ENCODE measurements at regions not wholly inside any gene's neighbourhood (a gene's known extent, or its start where the extent isn't known, plus 50 kb on each side); places are given as distances from the start of the nearest gene placed in this dataset.

DNA sequence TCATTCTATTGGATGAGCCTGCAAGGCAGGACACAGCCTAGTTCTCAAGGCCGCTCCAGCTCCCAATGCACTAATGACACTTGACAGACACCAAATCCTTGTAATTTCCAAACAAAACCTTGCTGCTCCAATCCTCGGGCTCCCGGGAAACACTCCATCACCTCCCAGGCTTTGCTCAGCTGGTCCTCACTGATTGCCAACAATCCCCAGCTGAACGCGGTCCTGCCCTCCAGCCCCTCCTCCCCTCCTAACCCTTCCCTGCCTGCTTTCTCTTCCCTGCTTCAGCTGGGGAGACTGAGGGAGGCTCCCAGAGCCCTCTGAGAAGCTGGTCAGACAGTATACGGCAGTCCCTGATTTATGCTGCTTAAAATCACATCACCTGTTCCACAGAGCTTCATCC, 114.4 kb upstream of the TNR start:
- no CpG with 5 or more reads among the region's 6 CpGs for WGBS (ENCODE audit: extremely low coverage, insufficient coverage, insufficient read length)
- DNase-seq: no peak
- H3K4me1 ChIP-seq (ENCODE audit: control insufficient read depth in 1 of 2, insufficient read depth in 2 of 2, low read length in 2 of 2): peaks cover 3 to 9% of the 10 kb centered on the region in 2 experiments
- H3K27me3 ChIP-seq (ENCODE audit: insufficient read depth, low read length): no peaks in the 10 kb centered on the region
- no peak overlapping the region for H3K18ac ChIP-seq (ENCODE audit: low read length)
- H3K79me1 ChIP-seq (ENCODE audit: low read length): no peaks in the 10 kb centered on the region
- H3K27ac ChIP-seq (ENCODE audit: low read depth, low read length): no peak overlapping the region
- no peak overlapping the region for H2AK5ac ChIP-seq (ENCODE audit: low read length)
- H3K23ac ChIP-seq (ENCODE audit: low read length): no peak overlapping the region
- H2BK12ac ChIP-seq (ENCODE audit: low read length): no peak overlapping the region
- H3K4me2 ChIP-seq (ENCODE audit: low read length): no peak overlapping the region
- H4K91ac ChIP-seq (ENCODE audit: low read depth, low read length): no peak overlapping the region
- H4K12ac ChIP-seq (ENCODE audit: low read depth, low read length): no peak overlapping the region
- no peak overlapping the region for H3K14ac ChIP-seq (ENCODE audit: low read length)
- no peak overlapping the region for H2BK5ac ChIP-seq (ENCODE audit: low read depth, low read length, poor library complexity)
- no peak overlapping the region for H3K9ac ChIP-seq (ENCODE audit: low read length)
- H2BK120ac ChIP-seq (ENCODE audit: insufficient read depth, low read length, poor library complexity): no peak overlapping the region
- no peaks in the 10 kb centered on the region for H3K36me3 ChIP-seq (ENCODE audit: control insufficient read depth in 1 of 2, insufficient read depth in 2 of 2, low read length in 2 of 2)
- H3K79me2 ChIP-seq (ENCODE audit: control insufficient read depth, insufficient read depth, low read length, poor library complexity): no peaks in the 10 kb centered on the region
- no peaks in the 10 kb centered on the region for H3K9me3 ChIP-seq (ENCODE audit: insufficient read depth, low read depth, low read length)
- no peak overlapping the region for H3K4me3 ChIP-seq (ENCODE audit: low read depth, low read length)
- H3K4ac ChIP-seq (ENCODE audit: low read depth, low read length): no peak overlapping the region
- no peak overlapping the region for H2AFZ ChIP-seq (ENCODE audit: insufficient read depth, low read length, poor library complexity)
- H4K8ac ChIP-seq (ENCODE audit: low read depth, low read length): no peak overlapping the region

DNA sequence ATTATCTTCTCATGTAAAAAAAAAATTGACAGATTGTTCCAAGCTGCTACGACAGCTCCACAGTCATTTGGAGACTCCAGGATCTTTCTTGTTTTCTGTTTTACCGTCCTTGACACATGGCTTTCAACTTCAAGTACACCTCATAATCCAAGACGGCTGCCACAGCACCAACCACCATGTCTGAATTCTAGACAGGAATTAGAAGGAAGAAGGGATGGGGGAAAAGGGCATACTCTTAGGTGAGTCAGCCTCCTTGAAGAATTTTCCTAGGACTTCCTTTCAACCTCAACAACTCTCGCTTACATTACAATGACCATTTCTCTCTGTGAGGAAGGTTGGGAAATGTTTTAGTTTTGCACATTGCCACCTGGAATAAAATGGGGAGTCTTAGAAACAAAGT, 110.3 kb upstream of the TNR start:
- no peak overlapping the region for H3K4ac ChIP-seq (ENCODE audit: low read depth, low read length)
- no peak overlapping the region for H2BK5ac ChIP-seq (ENCODE audit: low read depth, low read length, poor library complexity)
- H3K4me3 ChIP-seq (ENCODE audit: low read depth, low read length): no peak overlapping the region
- no peak overlapping the region for H2AK5ac ChIP-seq (ENCODE audit: low read length)
- no peak overlapping the region for H2BK120ac ChIP-seq (ENCODE audit: insufficient read depth, low read length, poor library complexity)
- no peak overlapping the region for H3K4me2 ChIP-seq (ENCODE audit: low read length)
- no peaks in the 10 kb centered on the region for H3K79me2 ChIP-seq (ENCODE audit: control insufficient read depth, insufficient read depth, low read length, poor library complexity)
- H3K18ac ChIP-seq (ENCODE audit: low read length): no peak overlapping the region
- no peaks in the 10 kb centered on the region for H3K9me3 ChIP-seq (ENCODE audit: insufficient read depth, low read depth, low read length)
- H3K4me1 ChIP-seq (ENCODE audit: control insufficient read depth in 1 of 2, insufficient read depth in 2 of 2, low read length in 2 of 2): peaks cover 0 to 5% of the 10 kb centered on the region in 2 experiments
- no peak overlapping the region for H2BK12ac ChIP-seq (ENCODE audit: low read length)
- no peak overlapping the region for H3K9ac ChIP-seq (ENCODE audit: low read length)
- H4K91ac ChIP-seq (ENCODE audit: low read depth, low read length): no peak overlapping the region
- H2AFZ ChIP-seq (ENCODE audit: insufficient read depth, low read length, poor library complexity): no peak overlapping the region
- no peak overlapping the region for H4K12ac ChIP-seq (ENCODE audit: low read depth, low read length)
- no peak overlapping the region for H4K8ac ChIP-seq (ENCODE audit: low read depth, low read length)
- H3K14ac ChIP-seq (ENCODE audit: low read length): no peak overlapping the region
- H3K27ac ChIP-seq (ENCODE audit: low read depth, low read length): no peak overlapping the region
- DNase-seq: peak; percentile 26 to 63
- no peaks in the 10 kb centered on the region for H3K36me3 ChIP-seq (ENCODE audit: control insufficient read depth in 1 of 2, insufficient read depth in 2 of 2, low read length in 2 of 2)
- H3K27me3 ChIP-seq (ENCODE audit: insufficient read depth, low read length): no peaks in the 10 kb centered on the region
- H3K79me1 ChIP-seq (ENCODE audit: low read length): no peaks in the 10 kb centered on the region
- no peak overlapping the region for H3K23ac ChIP-seq (ENCODE audit: low read length)
- no CpG with 5 or more reads among the region's 4 CpGs for WGBS (ENCODE audit: extremely low coverage, insufficient coverage, insufficient read length)

DNA sequence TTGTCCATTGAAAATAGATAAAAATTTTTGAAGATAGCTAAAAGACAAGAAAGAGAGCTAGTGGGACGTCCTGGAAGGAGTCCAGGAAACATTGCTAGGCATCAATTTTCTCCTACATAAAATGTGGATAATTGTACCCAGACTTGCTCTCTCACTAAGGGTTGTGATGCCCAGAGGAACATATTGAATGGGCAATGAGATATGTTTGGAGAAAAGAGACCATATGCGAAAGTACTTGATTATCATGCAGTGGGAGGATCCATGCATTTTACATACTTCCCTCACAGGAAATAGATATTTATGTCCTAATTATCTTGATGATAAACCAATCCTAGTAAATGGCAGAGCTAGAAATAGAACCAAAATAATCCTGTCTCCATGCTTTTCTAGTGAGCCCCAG, 108.4 kb upstream of the TNR start:
- H3K36me3 ChIP-seq (ENCODE audit: control insufficient read depth in 1 of 2, insufficient read depth in 2 of 2, low read length in 2 of 2): no peaks in the 10 kb centered on the region
- H2AFZ ChIP-seq (ENCODE audit: insufficient read depth, low read length, poor library complexity): no peak overlapping the region
- WGBS (ENCODE audit: extremely low coverage, insufficient coverage, insufficient read length): no CpG with 5 or more reads among the region's 2 CpGs
- H3K14ac ChIP-seq (ENCODE audit: low read length): no peak overlapping the region
- peaks cover 0 to 5% of the 10 kb centered on the region in 2 experiments for H3K4me1 ChIP-seq (ENCODE audit: control insufficient read depth in 1 of 2, insufficient read depth in 2 of 2, low read length in 2 of 2)
- no peak overlapping the region for H3K18ac ChIP-seq (ENCODE audit: low read length)
- no peak overlapping the region for H3K4me3 ChIP-seq (ENCODE audit: low read depth, low read length)
- no peak overlapping the region for H3K23ac ChIP-seq (ENCODE audit: low read length)
- H3K79me1 ChIP-seq (ENCODE audit: low read length): no peaks in the 10 kb centered on the region
- no peak for DNase-seq
- no peak overlapping the region for H2BK120ac ChIP-seq (ENCODE audit: insufficient read depth, low read length, poor library complexity)
- H4K91ac ChIP-seq (ENCODE audit: low read depth, low read length): no peak overlapping the region
- no peak overlapping the region for H2BK12ac ChIP-seq (ENCODE audit: low read length)
- no peaks in the 10 kb centered on the region for H3K9me3 ChIP-seq (ENCODE audit: insufficient read depth, low read depth, low read length)
- H3K4ac ChIP-seq (ENCODE audit: low read depth, low read length): no peak overlapping the region
- no peak overlapping the region for H3K27ac ChIP-seq (ENCODE audit: low read depth, low read length)
- no peaks in the 10 kb centered on the region for H3K27me3 ChIP-seq (ENCODE audit: insufficient read depth, low read length)
- H4K12ac ChIP-seq (ENCODE audit: low read depth, low read length): no peak overlapping the region
- no peak overlapping the region for H3K9ac ChIP-seq (ENCODE audit: low read length)
- H3K4me2 ChIP-seq (ENCODE audit: low read length): no peak overlapping the region
- no peak overlapping the region for H2BK5ac ChIP-seq (ENCODE audit: low read depth, low read length, poor library complexity)
- no peak overlapping the region for H2AK5ac ChIP-seq (ENCODE audit: low read length)
- H3K79me2 ChIP-seq (ENCODE audit: control insufficient read depth, insufficient read depth, low read length, poor library complexity): no peaks in the 10 kb centered on the region
- H4K8ac ChIP-seq (ENCODE audit: low read depth, low read length): no peak overlapping the region

DNA sequence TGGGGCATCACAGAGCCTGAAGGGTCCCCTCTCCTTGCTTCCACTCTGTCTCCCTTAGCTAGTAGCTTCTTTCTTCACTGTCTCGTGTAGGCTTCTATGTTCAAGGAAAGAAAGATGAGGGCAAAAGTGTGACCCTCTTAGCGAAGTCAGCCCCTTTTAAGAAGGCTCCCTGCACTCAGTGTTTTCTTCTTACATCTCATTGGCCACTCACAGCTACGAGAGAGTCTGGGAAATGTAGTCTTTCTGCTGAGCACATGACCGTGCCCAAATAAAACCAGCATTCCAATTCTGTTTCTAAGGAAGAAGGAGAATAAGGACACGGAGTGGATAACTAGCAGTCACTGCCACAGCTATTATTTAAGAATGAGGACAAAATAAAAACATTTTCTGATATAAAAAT, 104.9 kb upstream of the TNR start:
- no CpG with 5 or more reads among the region's 5 CpGs for WGBS (ENCODE audit: extremely low coverage, insufficient coverage, insufficient read length)
- H4K8ac ChIP-seq (ENCODE audit: low read depth, low read length): no peak overlapping the region

More for the DNA sequence above, 104.9 kb upstream of the TNR start:
- DNase-seq: no peak
- Histone ChIP-seq H4K12ac (ENCODE audit: low read depth, low read length) (no peak overlapping the region), H3K27ac (ENCODE audit: low read depth, low read length) (no peak overlapping the region), H2BK12ac (ENCODE audit: low read length) (no peak overlapping the region), H2AK5ac (ENCODE audit: low read length) (no peak overlapping the region), H3K14ac (ENCODE audit: low read length) (no peak overlapping the region), H3K9ac (ENCODE audit: low read length) (no peak overlapping the region), H2BK5ac (ENCODE audit: low read depth, low read length, poor library complexity) (no peak overlapping the region), H3K18ac (ENCODE audit: low read length) (no peak overlapping the region), H3K4ac (ENCODE audit: low read depth, low read length) (no peak overlapping the region), H3K23ac (ENCODE audit: low read length) (no peak overlapping the region), H3K4me1 (ENCODE audit: control insufficient read depth in 1 of 2, insufficient read depth in 2 of 2, low read length in 2 of 2) (peaks cover 0 to 5% of the 10 kb centered on the region in 2 experiments), H4K91ac (ENCODE audit: low read depth, low read length) (no peak overlapping the region), H2BK120ac (ENCODE audit: insufficient read depth, low read length, poor library complexity) (no peak overlapping the region), H3K79me1 (ENCODE audit: low read length) (no peaks in the 10 kb centered on the region), H2AFZ (ENCODE audit: insufficient read depth, low read length, poor library complexity) (no peak overlapping the region), H3K27me3 (ENCODE audit: insufficient read depth, low read length) (no peaks in the 10 kb centered on the region), H3K36me3 (ENCODE audit: control insufficient read depth in 1 of 2, insufficient read depth in 2 of 2, low read length in 2 of 2) (no peaks in the 10 kb centered on the region), H3K9me3 (ENCODE audit: insufficient read depth, low read depth, low read length) (no peaks in the 10 kb centered on the region), H3K4me2 (ENCODE audit: low read length) (no peak overlapping the region), H3K4me3 (ENCODE audit: low read depth, low read length) (no peak overlapping the region), H3K79me2 (ENCODE audit: control insufficient read depth, insufficient read depth, low read length, poor library complexity) (no peaks in the 10 kb centered on the region)
